Fibroblast of skin of right quadriceps (primary cell): ENCODE measurements at regions not wholly inside any gene's neighbourhood (a gene's known extent, or its start where the extent isn't known, plus 50 kb on each side); places are given as distances from the start of the nearest gene placed in this dataset.

ENCODE experiments used
- DNase-seq: peaks from one replicate; pipeline ENCODE4 v3.0.0-alpha.2; 2013

DNA sequence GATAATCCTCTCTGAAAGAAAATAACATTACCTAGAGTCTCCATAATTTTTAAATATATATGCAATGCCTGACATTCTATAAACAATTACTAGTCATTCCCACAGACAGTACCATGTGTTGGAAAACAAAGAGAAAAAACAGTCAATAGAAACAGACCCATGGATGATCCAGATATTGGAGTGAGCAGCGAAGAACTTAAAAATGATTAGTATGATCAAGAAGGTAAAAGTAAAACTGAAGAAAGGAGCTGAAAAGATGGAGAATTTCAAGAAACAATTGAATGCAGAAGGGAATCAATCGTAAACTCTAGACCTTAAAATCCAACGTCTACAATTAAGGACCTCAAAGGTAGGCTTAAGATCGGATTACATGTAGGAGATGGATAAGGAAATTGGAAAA lies 330.6 kb downstream of the SHANK2 start:
- no peak for DNase-seq

DNA sequence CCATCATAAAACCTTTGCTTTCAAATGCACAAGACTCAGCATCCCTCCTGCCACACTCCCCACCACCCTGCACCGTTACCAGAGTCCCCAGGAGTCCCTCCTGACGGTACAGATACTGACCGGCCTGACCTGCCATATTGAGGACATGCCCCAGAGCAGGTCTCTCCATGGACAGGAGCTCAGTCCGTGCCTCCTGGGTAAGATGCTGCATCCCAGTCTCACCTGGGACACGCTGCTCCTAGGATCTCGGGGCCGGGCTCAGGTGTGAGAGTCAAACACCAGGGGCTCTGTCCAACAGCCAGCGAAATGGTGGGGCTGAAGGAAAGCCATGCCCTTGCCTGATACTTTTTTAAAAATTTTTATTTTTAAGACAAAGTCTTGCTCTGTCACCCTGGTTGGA lies 328.3 kb downstream of the SHANK2 start:
- DNase-seq: no peak

- DNase-seq: no peak
Measured at GRCh38 chr11:70925238-70925637, 327.1 kb downstream of the SHANK2 start.

DNA sequence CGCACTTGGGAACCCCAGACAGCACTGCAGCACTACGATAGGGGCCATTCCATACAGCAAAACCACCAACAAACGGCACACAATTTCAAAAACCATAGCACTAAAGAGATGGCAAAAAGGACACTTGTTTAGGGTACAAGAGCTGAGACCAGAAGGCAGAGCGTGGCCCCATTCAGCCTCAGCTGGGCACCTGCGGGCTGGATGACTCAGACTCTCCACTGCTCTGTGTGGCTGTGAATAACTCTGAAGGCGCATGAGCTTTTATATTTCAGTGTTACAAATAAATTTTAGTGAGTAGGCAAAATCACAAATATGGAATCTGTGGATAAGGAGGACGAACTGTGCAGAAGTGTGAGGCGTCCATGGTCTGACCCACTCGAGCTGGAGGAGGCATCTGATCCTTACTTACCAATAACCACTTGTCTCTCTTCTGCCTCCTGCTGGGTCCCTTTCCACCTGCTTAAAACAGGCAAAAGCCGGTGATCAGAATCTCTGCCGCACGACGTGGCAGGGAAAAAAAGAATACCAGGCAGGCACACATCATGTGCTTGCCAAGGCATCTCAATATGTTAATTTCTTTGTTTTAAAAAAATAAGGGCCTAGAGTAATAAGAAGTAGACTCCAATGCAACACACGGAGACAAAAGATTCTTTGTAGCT lies 325.7 kb downstream of the SHANK2 start:
- DNase-seq: no peak

DNA sequence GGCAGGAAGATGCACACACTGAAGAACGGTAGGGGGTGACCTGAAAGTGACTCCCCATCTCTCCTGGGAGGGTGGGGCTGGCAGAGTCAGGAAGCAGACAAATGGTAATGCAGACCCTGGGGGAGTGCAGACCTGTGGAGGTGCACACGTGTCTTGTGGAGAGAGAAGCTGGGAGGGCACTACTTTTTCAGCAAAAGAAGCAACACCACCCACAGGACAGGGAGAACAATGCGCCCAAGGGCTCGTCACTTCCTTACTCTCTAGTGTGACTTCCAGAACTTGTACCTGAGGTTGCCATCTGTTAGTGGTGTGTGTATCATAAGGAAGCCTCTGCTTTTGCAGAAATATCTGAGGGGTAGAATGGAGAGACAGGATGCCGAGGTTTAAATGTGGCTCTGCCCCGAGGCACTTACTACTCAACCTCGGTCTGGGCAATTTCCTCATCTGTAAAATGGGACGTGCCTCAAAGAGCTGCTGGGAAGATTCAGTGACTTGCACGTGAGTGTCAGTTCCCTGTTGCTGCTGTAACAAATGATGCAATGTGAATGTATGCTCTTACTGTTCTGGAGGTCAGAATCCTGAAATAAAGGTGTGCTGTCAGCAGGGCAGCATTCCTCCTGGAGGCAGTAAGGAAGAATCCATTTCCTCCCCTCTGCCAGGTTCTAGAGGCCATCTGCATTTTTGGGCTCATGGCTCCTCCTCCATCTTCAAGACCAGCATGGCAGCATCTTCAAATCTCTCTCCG lies 323.4 kb downstream of the SHANK2 start:
- DNase-seq: no peak

DNA sequence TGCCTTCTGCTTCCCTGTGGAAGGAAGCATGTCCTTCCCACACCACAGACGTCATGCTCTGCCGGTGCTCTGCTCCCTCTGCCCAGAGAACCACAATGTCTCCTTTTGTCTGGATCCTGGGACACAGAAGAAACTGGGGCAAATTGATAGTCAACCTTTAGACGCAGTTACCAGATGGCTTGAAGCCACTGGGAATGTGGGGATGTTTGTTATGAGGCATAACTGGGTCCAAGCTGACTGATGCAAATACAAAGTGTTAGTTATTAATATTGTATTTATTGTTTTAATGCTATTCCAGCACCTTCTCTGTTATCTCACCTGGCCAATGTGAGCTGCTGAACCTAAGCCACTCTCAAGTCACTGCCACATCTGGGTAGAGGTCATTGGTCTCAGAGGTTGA lies 322.2 kb downstream of the SHANK2 start:
- DNase-seq: no peak

DNA sequence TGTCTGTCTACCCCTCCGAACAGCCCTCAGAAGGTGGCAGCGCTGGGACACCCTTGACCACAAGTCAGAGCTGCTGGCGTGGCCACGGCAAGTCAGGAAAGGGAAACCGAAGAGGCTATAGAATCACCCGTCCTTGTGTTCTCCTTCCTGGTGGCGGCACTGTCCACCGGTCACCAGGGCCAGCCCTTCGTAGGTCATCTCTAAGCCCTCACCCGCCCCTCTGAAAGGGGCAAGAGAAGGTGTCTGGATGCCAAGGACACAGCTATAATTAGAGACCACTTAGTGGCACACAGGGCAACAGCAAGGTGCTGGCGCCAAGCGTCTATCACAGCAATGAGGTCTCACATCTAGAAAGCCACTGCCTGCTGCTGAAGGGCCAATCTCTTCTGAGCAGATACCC lies 320.9 kb downstream of the SHANK2 start:
- DNase-seq: no peak

- DNase-seq: no peak
Measured at GRCh38 chr11:70933981-70934583, 318.3 kb downstream of the SHANK2 start.

DNA sequence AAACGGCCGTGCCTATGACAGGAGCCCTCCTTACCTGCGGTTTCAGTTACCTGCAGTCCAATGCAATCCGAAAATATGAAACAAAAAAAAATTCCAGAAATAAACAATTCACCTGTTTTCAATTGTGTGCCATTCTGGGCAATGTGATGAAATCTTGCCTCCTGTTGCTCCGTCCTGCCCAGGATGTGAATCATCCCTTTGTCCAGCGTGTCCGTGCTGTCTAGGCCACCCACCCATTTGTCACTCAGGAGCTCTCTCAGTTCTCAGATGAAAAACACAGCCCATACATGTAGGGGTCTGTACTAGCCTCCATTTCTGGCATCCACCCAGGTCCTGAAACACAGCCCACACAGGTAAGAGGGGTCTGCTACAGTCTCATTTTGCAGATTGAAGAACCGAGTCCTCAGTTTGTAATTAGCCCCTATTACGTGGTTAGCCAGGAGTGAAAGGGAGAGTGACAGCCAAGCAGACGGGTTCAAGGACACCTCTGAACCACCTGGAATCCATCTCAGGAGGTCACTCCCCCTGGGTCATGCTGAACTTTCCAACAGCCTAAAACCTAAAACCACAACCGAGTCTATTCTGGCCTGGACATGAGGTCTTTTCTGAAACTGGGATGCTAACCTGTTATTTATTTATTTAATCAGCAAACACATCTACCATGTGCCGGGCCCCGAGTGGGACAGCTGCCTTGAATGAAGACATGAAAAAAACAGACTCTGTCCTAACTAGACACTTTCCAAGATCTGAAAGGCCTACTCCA lies 317.2 kb downstream of the SHANK2 start:
- DNase-seq: no peak

DNA sequence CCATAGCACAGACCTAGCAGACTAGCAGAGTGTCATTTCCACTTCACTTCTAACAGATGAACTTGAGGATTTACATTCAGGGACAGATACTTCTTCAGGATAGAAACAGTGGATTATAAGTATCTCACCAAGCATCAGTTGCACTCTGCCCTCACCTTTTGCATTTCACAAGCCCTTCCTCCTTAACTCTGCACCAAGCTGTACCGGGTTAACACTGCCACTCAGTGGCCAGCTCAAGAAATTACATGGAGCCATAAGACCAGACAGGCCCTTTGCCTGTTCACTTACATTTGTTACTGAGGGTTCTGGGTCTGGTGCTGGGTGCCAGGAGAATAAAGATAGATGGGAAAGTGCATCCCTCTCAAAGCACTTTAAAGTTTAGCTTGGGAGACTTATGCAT lies 309.8 kb downstream of the SHANK2 start:
- DNase-seq: no peak

- DNase-seq: no peak
Measured at GRCh38 chr11:70944141-70944540, 308.2 kb downstream of the SHANK2 start.

DNA sequence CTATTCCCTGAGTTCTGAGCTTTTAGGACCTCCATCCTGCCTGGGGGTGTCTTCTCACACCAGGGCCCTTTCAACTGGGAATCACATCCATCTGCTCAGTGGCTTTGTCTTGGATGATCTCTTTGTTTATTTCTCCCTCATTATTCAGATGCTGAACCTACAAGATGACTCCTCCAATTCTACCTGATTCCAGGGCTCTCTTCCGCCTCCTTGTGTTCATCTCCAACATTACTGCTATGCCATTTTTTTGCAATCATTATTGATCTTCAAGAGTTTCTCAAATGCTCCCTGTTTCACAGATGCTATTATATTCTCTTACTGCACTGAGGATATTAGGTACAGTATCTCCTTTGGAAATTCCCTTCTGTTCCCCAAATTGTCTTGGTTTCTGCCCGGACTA lies 307.7 kb downstream of the SHANK2 start:
- DNase-seq: no peak

DNA sequence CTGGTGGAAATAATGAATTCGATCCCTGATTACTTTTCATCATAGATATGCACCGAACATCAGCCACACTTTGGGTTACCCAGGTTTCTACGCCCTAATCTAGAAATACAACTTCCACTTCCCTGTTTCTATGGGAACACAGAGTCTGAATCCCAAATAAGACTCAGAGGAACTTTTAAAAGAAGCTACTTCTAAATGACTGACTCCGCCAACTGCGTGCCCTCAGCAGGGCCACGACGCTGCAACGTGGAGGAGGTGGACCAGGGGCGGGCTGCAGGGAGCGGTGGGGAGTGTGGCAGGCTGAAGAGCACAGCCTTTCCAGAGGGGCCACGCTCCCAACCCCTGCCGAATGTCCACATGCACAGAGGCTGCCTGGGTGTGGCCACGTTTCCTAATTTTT lies 304.0 kb downstream of the SHANK2 start:
- no peak for DNase-seq

DNA sequence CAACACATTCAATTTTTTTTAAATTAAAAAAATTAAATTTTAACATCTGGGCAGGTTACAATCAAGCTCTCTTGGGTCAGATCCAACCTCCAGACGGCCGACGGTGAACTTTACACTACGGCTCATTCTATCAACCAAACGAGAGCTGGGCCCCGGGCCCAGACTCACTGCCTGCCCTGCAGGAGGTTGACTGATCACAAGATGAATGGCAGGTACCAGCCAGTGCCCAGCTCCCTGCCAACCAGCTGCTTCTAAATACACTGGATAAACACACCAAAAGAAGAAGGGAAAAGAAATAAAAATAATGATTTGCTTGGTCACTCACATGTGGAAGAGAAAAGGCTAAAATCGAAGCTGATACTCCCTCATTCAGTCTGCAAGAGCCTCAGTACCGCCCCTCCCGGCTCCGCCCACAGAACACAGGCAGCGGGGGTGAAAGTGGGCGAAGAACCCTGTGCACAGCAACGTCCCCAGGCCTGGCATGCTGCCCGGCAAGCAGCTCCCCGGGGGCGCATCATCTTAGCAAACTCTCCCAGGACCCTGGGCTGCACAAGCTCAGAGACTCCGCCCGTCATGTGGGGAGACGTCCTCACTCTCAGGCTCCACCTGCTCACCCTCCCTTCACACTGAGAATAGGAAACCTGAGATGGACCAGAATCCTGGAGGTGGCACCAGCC lies 303.4 kb downstream of the SHANK2 start:
- DNase-seq: no peak

- no peak for DNase-seq
Measured at GRCh38 chr11:70951139-70951804, 301.1 kb downstream of the SHANK2 start.

- DNase-seq: no peak
Measured at GRCh38 chr11:70952191-70952590, 300.2 kb downstream of the SHANK2 start.

GRCh38 chr11:70953720-70954119 lies 298.7 kb downstream of the SHANK2 start:
- no peak for DNase-seq

GRCh38 chr11:70954471-70954870 lies 297.9 kb downstream of the SHANK2 start:
- DNase-seq: no peak
